ENCODE measurements at regions not wholly inside any gene's neighbourhood (a gene's known extent, or its start where the extent isn't known, plus 50 kb on each side); places are given as distances from the start of the nearest gene placed in this dataset.
"Not testable (repeated sequence)": the region's sequence is repeated elsewhere in the genome, so short reads cannot be mapped to it uniquely, and the experiment has no call there.

DNA sequence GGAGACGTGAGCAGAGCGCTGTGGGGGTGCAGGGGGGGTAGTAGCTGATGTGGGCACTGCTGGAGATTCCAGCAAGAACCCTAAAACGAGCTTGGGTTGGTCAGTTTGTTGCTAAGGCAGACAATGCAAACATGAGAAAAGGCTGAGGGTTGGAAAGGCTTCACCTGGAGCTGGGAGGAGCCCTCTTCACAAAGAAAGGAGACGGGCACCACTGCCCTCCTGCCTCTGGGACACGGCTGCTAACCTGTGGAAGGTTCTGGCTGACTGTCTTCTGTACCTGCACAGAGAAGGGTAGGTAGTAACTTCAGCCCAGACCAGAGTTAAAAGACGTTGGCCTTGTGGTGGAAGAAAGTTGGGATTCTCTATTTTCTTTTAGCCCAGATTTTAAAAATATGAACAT lies 108.7 kb downstream of the SUCLA2 start:
- no peaks in the 10 kb centered on the region for H3K9me3 ChIP-seq (ENCODE audit: control insufficient read depth, low read length)
- no peaks in the 10 kb centered on the region for H3K27me3 ChIP-seq (replicated peaks; ENCODE audit: control insufficient read depth, insufficient read depth, low read length)
- H3K9ac ChIP-seq (ENCODE audit: low read length): no peak overlapping the region
- H3K36me3 ChIP-seq (ENCODE audit: control insufficient read depth, insufficient read depth, low read length, severe bottlenecking): no peaks in the 10 kb centered on the region
- DNase-seq (ENCODE audit: low read depth): no peak
- no peak overlapping the region for H3K4me3 ChIP-seq (ENCODE audit: low read length)
- peaks cover 6% of the 10 kb centered on the region for H3K4me1 ChIP-seq (ENCODE audit: control insufficient read depth, insufficient read depth, low read length)

DNA sequence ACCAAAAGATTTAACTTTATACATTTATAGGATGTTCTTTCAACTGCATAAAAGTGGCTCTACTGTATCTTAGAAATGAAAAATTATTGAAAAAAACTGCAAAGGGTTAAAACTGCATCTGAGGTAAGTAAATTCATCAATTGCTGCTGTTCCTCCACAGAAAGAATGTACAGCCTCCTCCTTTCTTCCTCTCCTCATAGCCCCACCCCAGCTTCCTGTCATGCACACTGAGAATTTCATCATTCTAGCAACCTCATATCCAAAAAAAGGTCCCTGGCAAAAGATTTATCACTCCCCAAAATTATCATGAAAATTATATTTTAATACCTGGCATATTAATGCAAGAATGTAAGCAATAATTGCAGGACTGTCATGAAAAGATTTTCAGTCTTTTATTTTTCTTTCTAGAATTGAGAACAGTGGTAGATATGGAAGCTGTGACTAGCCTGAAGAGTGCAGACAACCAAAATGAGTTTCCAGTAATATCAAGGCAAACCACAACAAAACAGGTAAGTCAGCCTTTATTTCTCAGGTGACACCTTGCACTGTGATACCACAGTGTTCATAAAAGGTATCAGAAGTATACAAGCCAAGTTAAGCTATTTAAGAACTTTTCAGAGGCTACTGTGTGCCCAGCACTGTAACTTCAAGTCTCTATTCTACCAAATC lies 110.8 kb downstream of the SUCLA2 start:
- H3K9me3 ChIP-seq (ENCODE audit: control insufficient read depth, low read length): no peaks in the 10 kb centered on the region
- H3K36me3 ChIP-seq (ENCODE audit: control insufficient read depth, insufficient read depth, low read length, severe bottlenecking): no peaks in the 10 kb centered on the region
- peaks cover 6% of the 10 kb centered on the region for H3K4me1 ChIP-seq (ENCODE audit: control insufficient read depth, insufficient read depth, low read length)
- peak; percentile 40 for DNase-seq (ENCODE audit: low read depth)
- H3K4me3 ChIP-seq (ENCODE audit: low read length): no peak overlapping the region
- no peak overlapping the region for H3K9ac ChIP-seq (ENCODE audit: low read length)
- no peaks in the 10 kb centered on the region for H3K27me3 ChIP-seq (replicated peaks; ENCODE audit: control insufficient read depth, insufficient read depth, low read length)

DNA sequence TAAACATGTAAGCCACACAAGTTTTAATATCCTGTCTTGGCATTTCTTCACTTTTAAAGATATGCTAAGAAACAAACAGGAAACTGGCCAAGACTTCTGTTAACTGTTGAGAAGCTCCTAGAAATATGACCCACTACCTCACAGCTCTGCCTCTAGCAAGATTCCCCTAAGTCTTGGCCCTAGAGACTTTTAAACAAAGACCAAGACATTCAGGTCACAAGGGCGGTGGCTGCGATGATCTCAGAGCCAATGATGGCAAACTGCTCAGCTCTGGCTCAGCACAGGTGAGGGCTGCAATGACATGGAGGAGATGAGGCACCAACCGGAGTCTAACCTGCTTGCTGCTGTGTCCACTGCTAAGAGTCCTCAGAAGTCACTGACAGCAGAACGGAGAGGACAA lies 114.8 kb downstream of the SUCLA2 start:
- no peaks in the 10 kb centered on the region for H3K27me3 ChIP-seq (replicated peaks; ENCODE audit: control insufficient read depth, insufficient read depth, low read length)
- no peak overlapping the region for H3K4me3 ChIP-seq (ENCODE audit: low read length)
- peaks cover 6% of the 10 kb centered on the region for H3K4me1 ChIP-seq (ENCODE audit: control insufficient read depth, insufficient read depth, low read length)
- no peak overlapping the region for H3K9ac ChIP-seq (ENCODE audit: low read length)
- H3K36me3 ChIP-seq (ENCODE audit: control insufficient read depth, insufficient read depth, low read length, severe bottlenecking): peaks cover 4% of the 10 kb centered on the region
- no peaks in the 10 kb centered on the region for H3K9me3 ChIP-seq (ENCODE audit: control insufficient read depth, low read length)
- DNase-seq (ENCODE audit: low read depth): no peak

DNA sequence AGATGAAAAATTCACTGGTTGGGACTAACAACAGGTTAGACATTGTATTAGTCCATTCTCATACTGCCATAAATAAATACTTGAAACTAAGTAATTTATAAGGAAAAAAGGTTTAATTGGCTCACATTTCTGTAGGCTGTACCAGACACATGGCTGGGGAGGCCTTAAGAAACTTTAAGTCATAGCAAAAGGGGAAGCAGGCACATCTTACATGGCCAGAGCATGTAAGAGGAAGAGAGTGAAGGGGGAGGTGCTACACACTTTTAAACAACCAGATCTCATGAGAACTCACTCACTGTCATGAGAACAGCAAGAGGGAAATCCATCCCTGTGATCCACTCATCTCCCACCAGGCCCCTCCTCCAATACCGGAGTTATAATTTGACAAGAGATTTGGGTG lies 125.9 kb downstream of the SUCLA2 start:
- H3K4me3 ChIP-seq (ENCODE audit: low read length): no peak overlapping the region
- H3K9me3 ChIP-seq (ENCODE audit: control insufficient read depth, low read length): peaks cover 11% of the 10 kb centered on the region
- no peak overlapping the region for H3K9ac ChIP-seq (ENCODE audit: low read length)
- no peaks in the 10 kb centered on the region for H3K36me3 ChIP-seq (ENCODE audit: control insufficient read depth, insufficient read depth, low read length, severe bottlenecking)
- no peak for DNase-seq (ENCODE audit: low read depth)
- H3K4me1 ChIP-seq (ENCODE audit: control insufficient read depth, insufficient read depth, low read length): no peaks in the 10 kb centered on the region
- no peaks in the 10 kb centered on the region for H3K27me3 ChIP-seq (replicated peaks; ENCODE audit: control insufficient read depth, insufficient read depth, low read length)

DNA sequence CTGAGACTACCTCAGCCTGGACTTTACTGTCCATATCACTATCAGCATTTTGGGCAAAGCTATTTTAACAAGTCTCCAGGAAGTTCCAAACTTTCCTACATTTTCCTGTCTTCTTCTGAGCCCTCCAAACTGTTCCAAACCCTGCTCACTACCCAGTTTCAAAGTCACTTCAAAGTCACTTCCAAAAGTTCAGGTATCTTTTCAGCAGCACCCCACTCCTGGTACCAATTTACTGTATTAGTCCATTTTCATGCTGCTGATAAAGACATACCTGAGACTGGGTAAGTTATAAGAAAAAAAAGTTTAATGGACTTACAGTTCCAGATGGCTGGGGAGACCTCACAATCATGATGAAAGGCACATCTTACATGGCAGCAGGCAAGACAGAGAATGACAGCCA lies 127.1 kb downstream of the SUCLA2 start:
- H3K36me3 ChIP-seq (ENCODE audit: control insufficient read depth, insufficient read depth, low read length, severe bottlenecking); H3K4me1 ChIP-seq (ENCODE audit: control insufficient read depth, insufficient read depth, low read length); H3K4me3 ChIP-seq (ENCODE audit: low read length); H3K9ac ChIP-seq (ENCODE audit: low read length); DNase-seq (ENCODE audit: low read depth); H3K27me3 ChIP-seq (replicated peaks; ENCODE audit: control insufficient read depth, insufficient read depth, low read length): not testable (repeated sequence)
- peaks cover 11% of the 10 kb centered on the region for H3K9me3 ChIP-seq (ENCODE audit: control insufficient read depth, low read length)

DNA sequence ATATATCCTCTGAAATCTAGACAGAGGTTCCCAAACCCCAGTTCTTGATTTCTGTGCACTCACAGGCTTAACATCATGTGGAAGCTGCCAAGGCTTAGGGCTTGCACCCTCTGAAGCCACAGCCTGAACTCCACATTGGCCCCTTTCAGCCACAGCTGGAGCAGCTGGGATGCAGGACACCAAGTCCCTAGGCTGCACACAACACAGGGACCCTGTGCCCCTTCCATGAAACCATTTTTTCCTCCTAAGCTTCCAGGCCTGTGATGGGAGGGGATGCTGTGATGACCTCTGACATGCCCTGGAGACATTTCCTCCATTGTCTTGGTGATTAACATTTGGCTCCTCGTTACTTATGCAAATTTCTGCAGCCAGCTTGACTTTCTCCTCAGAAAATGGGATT lies 127.8 kb downstream of the SUCLA2 start:
- not testable (repeated sequence) for H3K9ac ChIP-seq (ENCODE audit: low read length); DNase-seq (ENCODE audit: low read depth); H3K36me3 ChIP-seq (ENCODE audit: control insufficient read depth, insufficient read depth, low read length, severe bottlenecking); H3K27me3 ChIP-seq (replicated peaks; ENCODE audit: control insufficient read depth, insufficient read depth, low read length); H3K4me3 ChIP-seq (ENCODE audit: low read length); H3K4me1 ChIP-seq (ENCODE audit: control insufficient read depth, insufficient read depth, low read length)
- peaks cover 11% of the 10 kb centered on the region for H3K9me3 ChIP-seq (ENCODE audit: control insufficient read depth, low read length)

DNA sequence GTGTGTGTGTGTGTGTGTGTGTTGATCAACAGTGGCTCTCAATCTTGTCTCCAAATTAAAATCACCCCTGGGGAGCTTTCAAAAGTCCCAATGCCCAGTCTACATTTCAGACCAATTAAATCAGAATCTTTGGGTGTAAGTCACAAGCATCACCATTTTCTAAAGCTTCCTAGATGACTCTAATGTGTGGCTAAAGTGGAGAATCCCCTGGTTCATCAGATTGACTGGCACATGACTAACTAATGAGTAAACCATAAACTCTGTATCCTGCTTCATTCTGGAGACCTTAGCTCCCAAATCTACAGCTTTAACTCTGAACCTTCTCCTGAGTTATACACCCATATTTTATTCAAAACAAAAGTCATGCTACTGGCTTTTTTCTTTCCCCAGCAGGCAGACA lies 131.3 kb downstream of the SUCLA2 start:
- Histone ChIP-seq H3K4me1 (ENCODE audit: control insufficient read depth, insufficient read depth, low read length) (peaks cover 5% of the 10 kb centered on the region), H3K9ac (ENCODE audit: low read length) (no peak overlapping the region), H3K9me3 (ENCODE audit: control insufficient read depth, low read length) (peaks cover 11% of the 10 kb centered on the region), H3K27me3 (replicated peaks; ENCODE audit: control insufficient read depth, insufficient read depth, low read length) (no peaks in the 10 kb centered on the region), H3K4me3 (ENCODE audit: low read length) (no peak overlapping the region), H3K36me3 (ENCODE audit: control insufficient read depth, insufficient read depth, low read length, severe bottlenecking) (no peaks in the 10 kb centered on the region)
- no peak for DNase-seq (ENCODE audit: low read depth)

DNA sequence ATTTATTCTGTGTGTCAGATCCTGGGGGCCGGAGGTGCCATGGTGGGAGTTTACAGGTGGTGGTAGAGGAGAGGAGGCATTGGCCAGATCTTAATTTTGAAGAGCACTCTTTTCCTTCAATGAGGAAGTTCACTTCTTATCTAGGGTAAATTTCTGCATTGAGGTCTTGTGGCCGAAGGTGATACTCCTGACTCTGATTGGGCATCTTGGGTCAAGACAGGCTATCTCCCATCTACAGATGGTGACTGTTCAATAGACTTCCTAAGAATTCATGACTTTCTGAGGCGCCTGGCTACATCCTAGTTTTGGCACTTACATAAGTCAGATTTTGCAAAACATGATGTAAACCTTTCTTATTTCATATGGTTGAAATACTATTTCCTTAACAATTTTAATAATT lies 135.2 kb downstream of the SUCLA2 start:
- H3K9me3 ChIP-seq (ENCODE audit: control insufficient read depth, low read length): no peaks in the 10 kb centered on the region
- no peaks in the 10 kb centered on the region for H3K36me3 ChIP-seq (ENCODE audit: control insufficient read depth, insufficient read depth, low read length, severe bottlenecking)
- peaks cover 5% of the 10 kb centered on the region for H3K4me1 ChIP-seq (ENCODE audit: control insufficient read depth, insufficient read depth, low read length)
- no peak overlapping the region for H3K9ac ChIP-seq (ENCODE audit: low read length)
- no peaks in the 10 kb centered on the region for H3K27me3 ChIP-seq (replicated peaks; ENCODE audit: control insufficient read depth, insufficient read depth, low read length)
- H3K4me3 ChIP-seq (ENCODE audit: low read length): no peak overlapping the region
- no peak for DNase-seq (ENCODE audit: low read depth)

DNA sequence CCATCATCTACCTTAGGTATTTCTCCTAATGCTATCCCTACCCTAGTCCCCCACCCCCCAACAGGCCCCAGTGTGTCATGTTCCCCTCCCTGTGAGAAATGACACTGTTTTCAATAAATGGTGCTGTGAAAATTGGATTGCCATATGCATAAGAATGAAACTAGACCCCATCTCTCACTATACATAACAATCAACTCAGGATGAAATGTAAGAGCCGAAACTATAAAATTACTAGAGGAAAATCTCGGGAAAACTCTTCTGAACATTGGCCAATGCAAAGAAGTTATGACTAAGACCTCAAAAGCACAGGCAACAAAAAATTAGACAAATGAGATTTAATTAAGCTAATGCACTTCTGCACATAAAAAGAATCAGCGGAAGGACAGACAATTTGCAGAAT lies 138.2 kb downstream of the SUCLA2 start:
- no peak overlapping the region for H3K4me3 ChIP-seq (ENCODE audit: low read length)
- H3K36me3 ChIP-seq (ENCODE audit: control insufficient read depth, insufficient read depth, low read length, severe bottlenecking): no peaks in the 10 kb centered on the region
- H3K9ac ChIP-seq (ENCODE audit: low read length): no peak overlapping the region
- DNase-seq (ENCODE audit: low read depth): no peak
- H3K27me3 ChIP-seq (replicated peaks; ENCODE audit: control insufficient read depth, insufficient read depth, low read length): no peaks in the 10 kb centered on the region
- H3K9me3 ChIP-seq (ENCODE audit: control insufficient read depth, low read length): no peaks in the 10 kb centered on the region
- H3K4me1 ChIP-seq (ENCODE audit: control insufficient read depth, insufficient read depth, low read length): peaks cover 6% of the 10 kb centered on the region

DNA sequence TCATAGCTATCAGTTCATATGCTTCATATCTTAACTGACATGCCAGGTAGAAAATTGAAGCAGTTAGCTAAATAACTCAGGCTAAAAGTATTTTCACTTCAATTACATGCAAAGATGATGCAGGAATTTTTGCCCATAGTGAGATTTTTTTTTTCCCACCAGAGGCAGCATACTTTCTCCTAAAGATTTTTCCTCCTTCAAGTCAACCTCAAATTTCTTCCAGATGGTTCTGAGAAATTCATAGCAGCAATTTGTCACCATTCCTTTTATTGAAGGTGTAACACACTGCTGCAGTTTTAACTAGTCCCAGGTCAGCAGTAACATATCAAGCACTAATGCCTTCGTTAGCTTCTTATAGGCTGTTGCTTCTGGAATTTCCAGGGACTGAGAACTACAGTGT lies 141.9 kb downstream of the SUCLA2 start:
- Histone ChIP-seq H3K4me1 (ENCODE audit: control insufficient read depth, insufficient read depth, low read length) (peaks cover 10% of the 10 kb centered on the region), H3K9ac (ENCODE audit: low read length) (no peak overlapping the region), H3K27me3 (replicated peaks; ENCODE audit: control insufficient read depth, insufficient read depth, low read length) (no peaks in the 10 kb centered on the region), H3K36me3 (ENCODE audit: control insufficient read depth, insufficient read depth, low read length, severe bottlenecking) (no peaks in the 10 kb centered on the region), H3K9me3 (ENCODE audit: control insufficient read depth, low read length) (no peaks in the 10 kb centered on the region), H3K4me3 (ENCODE audit: low read length) (no peak overlapping the region)
- peak; percentile 2 for DNase-seq (ENCODE audit: low read depth)

DNA sequence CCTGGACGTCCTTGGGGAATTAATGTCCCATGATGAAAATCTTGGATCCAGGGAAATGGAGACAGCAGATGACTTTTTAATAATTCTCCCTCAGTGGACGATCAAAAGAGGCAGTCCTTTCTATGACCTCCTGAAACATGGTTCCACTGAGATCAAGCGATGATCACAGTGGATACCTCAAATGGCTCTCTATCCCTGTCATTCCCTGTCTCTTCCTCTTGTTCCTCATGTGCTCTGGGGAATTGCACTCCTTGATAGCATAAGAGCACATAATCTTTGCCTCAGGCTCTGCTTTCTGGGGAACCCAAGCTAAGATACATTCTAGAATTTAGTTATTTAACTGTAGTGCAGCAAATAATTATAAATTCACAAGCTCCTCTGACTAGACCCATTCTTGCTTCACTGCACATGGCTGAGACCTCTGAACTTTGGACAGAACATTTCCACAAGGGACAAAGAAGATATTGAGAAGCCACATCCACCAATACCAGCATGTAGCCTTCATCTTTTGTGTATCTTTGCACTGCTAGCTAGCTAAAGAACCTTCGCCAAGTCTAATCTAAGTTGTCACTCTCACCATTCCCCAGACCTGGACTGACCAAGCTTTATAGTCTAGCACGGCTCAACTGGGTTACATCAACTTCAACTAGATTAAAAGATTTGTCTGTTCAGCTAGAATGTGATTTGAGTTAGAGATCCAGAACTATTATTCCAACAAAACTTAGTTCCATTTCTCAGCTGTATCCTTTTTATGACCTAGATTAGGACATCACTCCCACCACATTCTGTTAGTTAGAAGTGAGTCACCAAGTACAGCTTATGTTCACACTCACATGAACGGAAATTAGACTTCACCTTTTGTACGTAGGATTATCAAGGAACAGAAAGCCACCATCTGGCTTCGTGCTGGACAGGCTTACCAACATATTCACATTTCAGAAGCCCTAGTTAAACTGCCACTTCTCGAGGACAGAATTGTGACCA lies 142.7 kb downstream of the SUCLA2 start:
- peak; percentile 12 for DNase-seq (ENCODE audit: low read depth)
- Histone ChIP-seq H3K4me3 (ENCODE audit: low read length) (no peak overlapping the region), H3K9me3 (ENCODE audit: control insufficient read depth, low read length) (no peaks in the 10 kb centered on the region), H3K4me1 (ENCODE audit: control insufficient read depth, insufficient read depth, low read length) (peaks cover 10% of the 10 kb centered on the region), H3K27me3 (replicated peaks; ENCODE audit: control insufficient read depth, insufficient read depth, low read length) (no peaks in the 10 kb centered on the region), H3K36me3 (ENCODE audit: control insufficient read depth, insufficient read depth, low read length, severe bottlenecking) (no peaks in the 10 kb centered on the region), H3K9ac (ENCODE audit: low read length) (no peak overlapping the region)
